DOHH2 (cell line): ENCODE measurements at regions not wholly inside any gene's neighbourhood (a gene's known extent, or its start where the extent isn't known, plus 50 kb on each side); places are given as distances from the start of the nearest gene placed in this dataset.

Experiments used
- EZH2phosphoT487 ChIP-seq: fragments of 200-600 bp; sonication (generic); IDR thresholded peaks from 2 replicates; pipeline ENCODE4 v1.6.1; 2017; ENCODE audit warnings: borderline replicate concordance, mild to moderate bottlenecking, antibody characterized with exemption, low read length, moderate library complexity, mixed read lengths
- TF ChIP-seq, protein P1 (sequence below): fragments of 200-600 bp; sonication (generic); IDR thresholded peaks from one replicate; pipeline ENCODE4 v1.5.1; 2014; ENCODE audit warnings: antibody characterized with exemption, mild to moderate bottlenecking, low read depth, low read length; ENCODE audit not compliant: poor library complexity, severe bottlenecking

DNA sequence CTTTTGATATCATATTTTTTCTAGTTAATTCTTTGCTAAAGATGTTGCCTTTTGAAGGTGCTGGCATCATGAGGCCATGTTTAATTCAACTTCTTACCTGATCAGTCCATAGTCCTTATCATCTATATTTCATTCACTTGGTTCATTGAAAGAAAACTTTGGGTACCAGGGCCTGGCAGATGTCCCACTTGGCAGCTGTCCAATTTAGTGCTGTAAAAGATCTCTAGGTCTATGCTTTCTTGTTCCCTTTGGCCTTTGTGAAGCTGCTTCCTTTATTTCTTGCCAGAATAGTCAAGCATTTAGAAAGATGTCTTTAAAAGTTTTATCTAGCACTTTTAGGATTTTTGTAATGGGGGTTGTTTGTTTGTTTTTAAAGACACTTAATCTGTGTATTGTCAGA lies 61.7 kb upstream of the EYA4 start:
- TF ChIP-seq, protein P1, sequence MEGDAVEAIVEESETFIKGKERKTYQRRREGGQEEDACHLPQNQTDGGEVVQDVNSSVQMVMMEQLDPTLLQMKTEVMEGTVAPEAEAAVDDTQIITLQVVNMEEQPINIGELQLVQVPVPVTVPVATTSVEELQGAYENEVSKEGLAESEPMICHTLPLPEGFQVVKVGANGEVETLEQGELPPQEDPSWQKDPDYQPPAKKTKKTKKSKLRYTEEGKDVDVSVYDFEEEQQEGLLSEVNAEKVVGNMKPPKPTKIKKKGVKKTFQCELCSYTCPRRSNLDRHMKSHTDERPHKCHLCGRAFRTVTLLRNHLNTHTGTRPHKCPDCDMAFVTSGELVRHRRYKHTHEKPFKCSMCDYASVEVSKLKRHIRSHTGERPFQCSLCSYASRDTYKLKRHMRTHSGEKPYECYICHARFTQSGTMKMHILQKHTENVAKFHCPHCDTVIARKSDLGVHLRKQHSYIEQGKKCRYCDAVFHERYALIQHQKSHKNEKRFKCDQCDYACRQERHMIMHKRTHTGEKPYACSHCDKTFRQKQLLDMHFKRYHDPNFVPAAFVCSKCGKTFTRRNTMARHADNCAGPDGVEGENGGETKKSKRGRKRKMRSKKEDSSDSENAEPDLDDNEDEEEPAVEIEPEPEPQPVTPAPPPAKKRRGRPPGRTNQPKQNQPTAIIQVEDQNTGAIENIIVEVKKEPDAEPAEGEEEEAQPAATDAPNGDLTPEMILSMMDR: no peak
- no peak for TF ChIP-seq EZH2phosphoT487
